GM19043 (cell line): ENCODE measurements at regions not wholly inside any gene's neighbourhood (a gene's known extent, or its start where the extent isn't known, plus 50 kb on each side); places are given as distances from the start of the nearest gene placed in this dataset.

Source experiments
- ATAC-seq: cut with Tn5 transposase; IDR thresholded peaks from one replicate; pipeline ENCODE4 v1.9.1; 2021; ENCODE audit warnings: low read depth; ENCODE audit not compliant: unreplicated experiment

DNA sequence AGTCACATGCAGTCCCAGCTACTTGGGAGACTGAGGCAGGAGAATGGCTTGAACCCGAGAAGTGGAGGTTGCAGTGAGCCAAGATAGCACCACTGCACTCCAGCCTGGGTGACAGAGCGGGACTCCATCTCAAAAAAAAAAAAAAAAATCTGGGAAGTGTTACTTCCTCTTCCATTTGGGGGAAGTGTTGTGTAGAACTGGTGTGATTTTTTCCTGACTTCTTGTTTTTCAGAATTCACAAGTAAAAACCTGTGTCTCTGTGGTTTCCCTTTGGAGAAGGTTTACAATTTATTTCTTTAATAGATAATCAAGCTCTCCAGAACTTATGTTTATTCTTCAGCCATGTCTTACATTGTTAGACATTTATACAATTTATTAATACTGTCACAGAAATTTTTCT, 396.1 kb downstream of the BRD1 start:
- no peak for ATAC-seq

DNA sequence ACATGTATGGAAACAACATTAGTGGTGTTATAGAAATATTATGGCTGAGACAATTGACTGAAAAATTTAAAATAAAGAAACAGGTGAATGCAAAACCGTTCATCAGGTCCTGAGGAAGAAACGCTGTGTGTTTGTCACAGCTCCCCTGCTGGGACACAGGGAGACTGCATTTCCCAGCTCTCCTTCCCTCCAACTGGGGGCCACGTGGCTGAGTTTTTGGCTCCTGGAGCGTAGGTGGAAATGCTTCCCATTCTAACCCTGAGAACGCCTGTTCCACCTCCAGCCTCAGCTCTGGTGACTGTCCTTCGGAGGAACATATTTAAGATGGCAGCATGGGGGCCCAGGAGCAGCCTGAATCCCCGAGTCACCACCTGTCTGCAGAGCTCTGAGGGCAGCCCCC, 398.6 kb downstream of the BRD1 start:
- ATAC-seq: no peak

DNA sequence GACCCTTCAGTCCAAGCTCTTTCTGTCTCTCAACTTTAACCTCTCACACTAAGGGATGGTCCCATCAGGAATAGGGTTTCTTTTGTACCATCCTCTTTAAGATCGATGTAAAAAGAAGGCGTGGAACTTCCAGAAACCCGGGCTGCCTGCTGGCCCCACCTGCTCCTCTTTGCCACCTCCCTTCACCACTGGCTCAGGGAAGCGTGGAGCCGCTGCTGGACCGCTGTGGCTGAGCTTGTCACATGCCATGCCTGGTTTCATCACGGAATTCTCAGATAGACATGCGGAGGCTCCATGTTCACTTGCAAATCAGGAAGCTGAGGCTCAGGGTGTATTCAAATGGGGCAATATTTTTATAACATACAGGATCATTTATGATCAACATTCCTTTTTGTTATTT, 399.7 kb downstream of the BRD1 start:
- no peak for ATAC-seq

DNA sequence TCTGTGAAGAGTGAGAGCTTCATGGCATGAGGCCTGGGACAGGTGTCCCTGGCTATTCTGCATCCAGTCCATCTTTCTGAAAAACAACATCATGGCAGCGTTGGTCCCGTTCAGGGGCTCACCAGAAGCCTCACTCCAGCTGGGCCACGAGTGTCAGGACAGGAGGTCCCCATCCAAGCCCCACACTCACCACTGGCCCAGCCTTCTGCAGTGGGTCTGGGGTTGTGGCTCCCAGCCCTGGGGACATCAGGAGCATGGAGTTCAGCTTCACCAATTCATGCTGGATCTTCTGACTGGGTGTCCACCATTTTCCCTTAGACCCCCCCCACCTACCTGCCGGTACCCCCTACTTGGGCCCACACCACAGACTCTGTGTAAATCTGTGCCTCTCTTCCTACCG, 400.3 kb downstream of the BRD1 start:
- ATAC-seq: no peak

DNA sequence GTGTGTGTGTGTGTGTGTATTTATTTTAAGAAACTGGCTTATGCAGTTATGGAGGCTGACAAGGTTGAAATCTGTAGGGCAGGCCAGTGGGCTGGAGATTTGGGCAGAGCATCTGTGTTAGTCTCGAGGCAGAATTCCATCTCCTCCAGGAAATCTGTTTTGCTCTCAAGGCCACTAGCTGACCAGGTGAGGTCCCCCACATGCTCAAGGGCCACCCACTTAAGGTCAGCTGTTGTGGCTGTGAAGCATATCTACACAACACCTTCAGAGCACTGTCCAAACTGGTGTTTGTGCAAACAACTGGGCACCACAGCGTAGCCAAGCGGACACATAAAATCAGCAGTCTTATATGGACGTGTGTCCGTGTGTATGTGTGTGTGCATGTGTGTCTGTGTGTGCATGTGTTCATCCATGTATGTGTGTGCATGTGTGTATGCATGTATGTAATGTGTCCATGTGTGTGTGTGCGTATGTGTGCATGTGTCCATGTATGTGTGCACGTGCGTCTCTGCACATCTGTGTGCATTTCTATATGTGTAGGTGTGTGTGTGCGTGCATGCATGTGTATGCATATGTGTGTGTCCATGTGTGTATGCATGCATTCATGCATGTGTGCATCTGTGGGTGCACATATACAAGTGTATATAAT, 400.9 kb downstream of the BRD1 start:
- no peak for ATAC-seq

DNA sequence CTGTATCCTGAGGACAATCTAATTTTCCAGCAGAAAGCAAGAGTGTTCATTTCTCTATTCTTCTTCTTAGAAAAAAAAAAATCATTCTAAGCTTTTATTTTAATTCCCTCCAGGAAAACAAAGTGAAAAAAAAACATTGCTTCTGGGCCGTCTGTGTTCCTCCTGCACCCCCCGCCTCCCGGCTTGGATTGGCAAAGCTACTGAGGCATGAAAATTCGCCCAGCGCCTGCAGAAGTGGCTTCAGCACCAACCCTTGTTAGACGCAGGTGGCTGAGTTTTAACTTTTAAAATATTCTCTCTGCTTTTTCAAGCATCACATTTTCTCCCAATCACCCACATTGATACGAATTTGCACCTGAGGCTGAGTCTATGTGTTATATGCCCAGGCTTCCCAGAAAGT, 401.6 kb downstream of the BRD1 start:
- no peak for ATAC-seq

DNA sequence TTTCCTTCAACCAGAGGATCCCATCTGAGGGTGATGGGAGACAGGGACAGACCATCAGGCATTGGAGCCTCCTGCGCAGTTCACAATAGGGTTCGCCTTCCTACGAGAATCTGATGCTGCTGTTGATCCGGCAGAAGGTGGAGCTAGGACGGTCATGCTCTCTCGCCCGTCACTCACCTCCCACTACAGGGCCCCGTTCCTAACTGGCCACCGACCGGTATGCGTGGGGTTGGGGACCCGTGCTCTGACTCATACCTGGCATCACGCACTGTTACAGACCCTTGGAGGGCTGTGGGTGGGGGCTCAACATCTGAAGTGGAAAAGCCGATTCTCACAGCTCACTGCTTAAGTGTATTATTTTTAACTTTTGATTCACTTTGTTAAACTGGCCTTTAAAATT, 402.3 kb downstream of the BRD1 start:
- no peak for ATAC-seq

DNA sequence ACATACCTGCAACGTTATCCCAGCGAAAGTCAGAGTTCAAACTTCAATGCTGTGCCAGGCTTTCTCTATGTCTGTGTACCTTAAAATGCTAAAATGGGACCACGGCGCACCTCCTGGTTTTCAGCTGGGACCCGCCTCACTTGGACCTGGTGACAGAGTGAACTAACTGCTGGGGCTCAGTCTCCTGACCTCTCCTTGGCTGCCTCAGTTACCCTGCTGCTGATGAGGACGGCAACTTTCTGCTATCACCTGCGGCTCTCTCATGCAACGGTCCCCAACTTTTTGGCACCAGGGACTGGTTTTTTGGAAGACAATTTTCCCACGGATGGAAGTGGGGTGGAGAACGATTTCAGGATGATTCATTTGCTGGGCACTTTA, 402.8 kb downstream of the BRD1 start:
- ATAC-seq: no peak

DNA sequence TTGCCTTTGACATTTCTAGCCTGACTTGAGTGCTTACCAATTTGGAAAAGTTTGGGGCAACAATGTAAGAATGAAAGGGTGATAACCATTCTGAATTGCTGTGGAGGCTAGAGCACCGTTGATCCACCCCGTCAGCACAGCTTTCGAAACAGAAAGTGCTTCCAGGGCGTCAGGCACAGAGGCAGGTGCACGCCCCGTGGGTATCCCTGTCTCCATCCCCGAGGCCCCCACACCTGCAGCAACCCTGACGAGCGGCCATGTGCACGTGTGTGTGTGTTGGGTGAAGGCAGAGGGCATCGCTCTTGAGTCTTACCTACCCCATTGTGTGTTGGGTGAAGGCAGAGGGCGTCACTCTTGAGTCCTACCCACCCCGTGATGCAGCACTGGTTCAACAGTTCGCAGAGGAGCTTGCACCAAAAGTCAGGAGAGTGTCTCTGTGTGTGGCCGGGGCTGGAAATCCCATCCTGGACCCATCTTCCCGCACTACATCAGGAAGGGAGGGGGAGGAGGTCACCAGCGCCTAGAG, 404.5 kb downstream of the BRD1 start:
- no peak for ATAC-seq

DNA sequence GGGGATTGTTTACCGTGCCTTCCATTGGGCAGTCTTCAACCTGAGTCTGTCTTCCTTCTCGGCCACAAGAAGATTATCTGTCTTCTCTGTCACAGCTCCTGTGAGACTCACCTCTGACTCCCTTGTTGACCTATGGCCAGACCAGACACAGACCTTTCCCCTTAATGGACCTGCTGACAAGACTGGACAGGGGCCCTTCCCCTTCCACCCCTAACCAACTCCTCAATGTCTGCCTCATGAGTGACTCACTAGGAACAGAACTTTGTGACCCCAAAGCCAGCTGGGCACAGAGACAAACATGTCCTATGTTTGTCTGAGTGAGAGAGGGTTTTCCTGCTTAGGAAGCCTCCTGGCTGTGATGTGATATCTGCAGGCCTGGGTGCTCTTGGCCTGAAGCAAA, 405.0 kb downstream of the BRD1 start:
- no peak for ATAC-seq

DNA sequence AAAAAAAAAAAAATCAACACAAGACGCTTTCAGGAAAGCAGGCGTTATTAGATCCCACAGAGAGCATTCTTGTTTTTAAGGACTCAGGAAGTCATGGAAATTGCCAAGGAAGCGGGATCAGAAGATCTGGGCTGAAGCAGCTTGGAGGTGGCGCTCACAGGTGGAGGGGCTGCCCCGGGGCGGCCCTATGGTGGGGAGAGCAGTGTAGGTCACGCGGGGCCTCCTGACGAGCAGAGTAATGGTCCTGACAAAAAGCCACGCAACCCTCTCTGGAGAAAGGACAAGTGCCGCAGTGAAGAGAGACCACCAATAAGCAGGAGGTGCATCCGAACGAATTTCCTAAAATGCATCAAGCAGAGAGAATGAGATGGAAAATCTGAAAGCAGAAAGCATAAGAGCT, 407.0 kb downstream of the BRD1 start:
- no peak for ATAC-seq

DNA sequence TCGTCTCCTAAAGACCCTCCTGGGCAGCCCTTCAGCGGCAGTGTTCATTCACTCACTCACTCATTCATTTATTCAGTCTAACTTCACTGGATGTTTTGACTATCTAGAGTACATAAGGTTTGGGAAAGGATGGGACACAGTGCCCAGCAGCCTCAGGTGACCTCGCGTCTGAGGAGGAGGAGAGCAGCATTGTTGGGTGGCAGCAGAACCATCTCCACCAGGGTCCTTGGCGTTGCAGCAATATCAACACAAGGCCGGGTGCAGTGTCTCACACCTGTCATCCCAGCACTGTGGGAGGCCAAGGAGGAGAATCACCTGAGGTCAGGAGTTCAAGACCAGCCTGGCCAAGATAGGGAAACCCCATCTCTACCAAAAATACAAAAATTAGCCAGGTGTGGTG, 408.0 kb downstream of the BRD1 start:
- ATAC-seq: no peak

DNA sequence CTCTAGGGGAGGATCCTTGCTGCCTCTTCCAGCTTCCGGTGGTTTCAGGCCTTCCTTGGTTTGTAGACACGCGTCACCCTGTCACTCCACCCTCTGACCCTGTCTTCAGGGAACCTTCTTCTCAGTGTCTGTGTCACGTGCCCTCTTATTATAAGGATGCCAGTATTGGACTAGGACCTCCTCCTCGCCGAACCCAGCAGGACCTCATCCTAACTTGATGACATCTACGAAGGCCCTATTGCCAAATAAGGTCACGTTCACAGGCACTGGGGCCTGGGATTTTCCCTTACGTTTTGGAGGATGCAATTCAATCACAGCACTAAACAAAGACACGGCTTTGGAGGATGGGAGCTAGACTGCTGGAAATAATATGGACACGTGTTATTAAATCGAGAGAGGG, 408.7 kb downstream of the BRD1 start:
- no peak for ATAC-seq

DNA sequence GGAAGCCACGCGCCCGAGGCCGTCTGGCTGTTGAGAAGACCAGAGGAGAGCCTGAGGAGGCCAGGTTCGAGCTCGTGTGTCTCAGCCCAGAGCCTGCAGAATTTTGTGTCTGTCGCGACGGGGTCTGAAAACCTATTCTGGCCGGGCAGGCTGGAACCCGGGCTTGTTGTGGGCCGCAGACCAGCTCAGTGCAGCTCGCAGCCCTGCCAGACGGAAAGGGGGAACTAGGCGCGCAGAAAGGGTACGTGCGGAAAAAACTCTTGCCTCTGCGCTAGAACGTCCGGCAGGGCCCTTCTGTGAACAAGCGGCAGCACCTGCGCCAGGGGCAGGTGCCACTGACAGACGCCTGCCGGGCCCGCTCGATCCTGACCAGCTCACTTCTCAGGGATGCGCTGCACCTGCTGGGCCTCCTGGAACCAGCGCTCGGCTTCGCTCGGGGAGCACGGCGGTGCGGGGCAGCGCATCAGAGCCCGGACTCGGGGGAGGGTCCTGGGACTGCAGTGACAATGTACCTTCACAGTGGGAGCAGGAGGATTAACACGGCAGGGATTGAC, 409.3 kb downstream of the BRD1 start:
- no peak for ATAC-seq

DNA sequence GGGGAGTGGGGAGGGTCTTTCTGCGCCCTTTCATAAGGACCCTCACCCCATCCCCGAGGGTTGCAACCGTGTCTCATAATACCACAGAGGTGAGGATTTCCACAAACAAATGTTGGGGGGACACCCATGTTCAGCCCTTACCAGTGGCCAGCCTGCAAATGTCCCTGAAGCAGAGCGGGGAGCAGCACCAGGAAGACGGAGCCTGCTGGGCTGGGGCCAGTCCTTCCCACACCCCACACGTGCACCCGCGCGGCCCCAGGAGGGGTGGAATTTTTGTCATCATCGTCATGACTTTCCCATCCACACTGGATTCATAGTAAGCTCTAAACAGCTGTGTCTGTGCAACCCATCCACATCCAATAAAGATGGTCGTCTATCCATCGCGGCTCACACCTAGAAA, 409.8 kb downstream of the BRD1 start:
- no peak for ATAC-seq

DNA sequence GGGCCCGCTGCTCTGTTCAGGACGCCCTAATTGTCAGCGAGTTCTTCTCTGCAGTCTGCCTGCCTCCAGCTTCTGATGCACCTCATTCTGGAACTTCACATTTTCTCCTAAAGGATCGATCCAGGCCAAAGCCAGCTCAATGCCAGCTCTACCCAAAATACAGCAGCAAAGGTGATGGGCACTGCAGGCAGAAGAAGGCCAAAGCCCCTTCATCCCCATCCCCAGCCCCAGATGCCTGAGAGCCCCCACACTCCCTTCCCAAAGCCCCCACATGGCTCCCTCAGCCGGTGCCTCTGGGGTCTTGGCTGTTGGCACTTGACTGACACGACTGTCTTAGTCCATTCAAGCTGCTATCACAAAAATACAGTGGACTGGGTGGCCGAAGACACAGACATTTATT, 410.3 kb downstream of the BRD1 start:
- ATAC-seq: no peak

DNA sequence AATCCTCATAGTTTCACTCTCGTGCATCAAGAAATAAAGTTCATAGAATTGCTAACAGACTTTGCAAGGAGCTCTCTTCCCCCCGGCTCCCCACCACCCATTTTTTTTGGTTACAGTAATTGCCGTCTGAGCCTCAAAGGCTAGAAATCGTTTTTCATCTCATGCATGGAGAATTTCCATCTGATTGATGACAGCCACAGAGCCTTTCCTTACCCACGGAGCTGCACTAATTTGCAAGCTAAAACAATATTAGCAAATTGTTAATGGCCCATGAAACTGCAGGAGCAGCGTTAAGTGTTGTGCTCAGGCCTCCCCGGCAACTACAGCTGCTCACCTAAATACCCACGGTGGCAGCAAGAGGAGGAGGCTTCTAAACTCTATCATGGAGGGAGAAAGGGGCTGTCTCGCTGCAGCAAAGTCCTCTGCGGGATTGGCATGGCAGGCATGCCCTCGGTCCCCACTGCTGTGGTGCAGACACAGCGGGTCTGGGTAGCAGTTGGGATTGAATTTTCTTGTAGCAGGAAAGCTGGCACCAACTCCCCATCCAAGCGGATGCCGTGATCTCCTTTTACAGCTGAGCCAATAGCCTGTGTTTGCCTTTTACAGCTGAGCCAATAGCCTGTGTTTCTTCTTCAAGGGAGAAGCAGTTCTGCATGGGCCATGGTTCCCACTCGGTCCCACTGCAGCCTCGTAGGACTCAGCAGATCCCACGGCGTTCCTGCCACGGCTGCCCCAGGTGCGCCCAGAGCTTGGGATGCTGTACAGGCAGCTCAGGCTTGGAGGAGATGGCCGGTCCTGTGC, 412.3 kb downstream of the BRD1 start:
- ATAC-seq: no peak

DNA sequence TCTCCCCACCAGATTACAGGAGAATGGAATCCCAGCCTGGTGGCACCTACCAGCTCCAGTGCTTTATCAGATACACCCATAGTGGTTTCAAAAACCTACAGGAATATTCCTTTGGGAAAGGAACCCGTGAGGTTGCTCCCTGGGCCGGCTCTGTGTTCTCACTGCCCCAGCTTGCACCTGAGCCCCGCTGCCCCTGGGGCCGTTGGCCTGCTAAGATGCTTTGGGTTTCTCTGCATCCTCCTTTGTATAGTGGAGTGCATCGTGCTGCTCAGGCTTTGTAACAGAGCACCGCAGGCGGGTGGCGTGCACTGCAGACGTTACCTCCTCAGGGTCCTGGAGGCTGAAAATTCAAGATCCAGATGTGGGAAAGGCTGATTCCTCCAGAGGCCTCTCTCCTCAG, 414.1 kb downstream of the BRD1 start:
- ATAC-seq: no peak

DNA sequence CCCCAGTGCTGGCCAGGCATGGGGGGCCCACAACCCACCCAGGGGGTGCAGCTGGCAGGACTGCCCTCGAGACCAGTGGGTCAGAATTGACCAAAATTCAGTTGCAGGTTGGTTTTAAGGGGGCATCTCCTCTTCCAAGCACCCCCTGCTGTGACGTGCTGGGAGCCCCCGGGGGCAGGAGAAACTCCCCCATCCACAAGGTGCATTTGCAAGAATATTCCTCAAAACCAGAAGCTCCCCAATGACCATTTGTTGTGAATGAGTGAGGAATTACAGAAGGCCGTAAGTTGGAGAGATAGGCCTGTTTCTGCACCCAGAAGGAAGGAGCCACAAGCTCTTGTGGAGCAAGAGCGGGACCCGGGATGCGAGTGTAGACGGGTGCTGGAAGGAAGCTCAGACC, 414.5 kb downstream of the BRD1 start:
- ATAC-seq: no peak

DNA sequence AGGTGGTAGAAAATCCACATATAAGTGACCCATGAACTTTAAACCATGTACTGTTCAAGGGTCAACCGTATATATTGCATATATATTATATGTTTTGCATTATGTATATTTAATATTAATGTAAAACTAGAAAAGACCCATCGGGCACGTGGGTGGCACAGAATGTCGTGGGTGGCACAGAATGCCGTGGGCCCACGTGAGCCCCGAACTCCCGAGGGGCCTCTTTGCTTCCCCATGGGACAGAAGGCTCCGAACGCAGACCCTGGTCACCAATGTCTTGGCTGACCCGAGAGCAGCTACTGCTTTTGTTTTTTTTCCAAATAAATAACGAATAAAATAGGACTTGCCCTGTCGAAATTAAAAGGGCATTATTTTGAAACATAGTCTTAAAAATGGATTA, 415.4 kb downstream of the BRD1 start:
- no peak for ATAC-seq

DNA sequence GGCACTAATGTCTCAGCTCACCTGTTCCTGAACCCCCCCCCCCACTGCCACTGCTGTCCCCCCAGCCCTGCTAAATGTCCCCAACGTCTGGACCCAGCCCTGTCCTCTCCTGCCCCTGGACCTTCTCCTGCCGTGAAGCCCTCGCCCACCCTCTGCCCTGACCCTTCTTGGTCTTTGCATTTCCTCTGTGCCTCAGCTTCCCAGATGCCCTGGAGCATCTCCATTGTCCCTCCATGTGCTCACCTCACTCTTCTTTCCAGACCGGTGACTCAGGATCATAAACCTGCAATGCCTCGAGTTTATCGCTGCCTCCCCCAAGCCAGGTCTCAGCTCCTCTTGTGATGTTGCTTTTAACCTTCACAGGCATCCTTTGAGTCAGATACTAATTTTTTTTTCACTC, 416.4 kb downstream of the BRD1 start:
- no peak for ATAC-seq
